GM18907 (cell line): ENCODE measurements at regions not wholly inside any gene's neighbourhood (a gene's known extent, or its start where the extent isn't known, plus 50 kb on each side); places are given as distances from the start of the nearest gene placed in this dataset.
"Not testable (repeated sequence)": the region's sequence is repeated elsewhere in the genome, so short reads cannot be mapped to it uniquely, and the experiment has no call there.

ENCODE experiments used
- ATAC-seq: cut with Tn5 transposase; IDR thresholded peaks from one replicate; pipeline ENCODE4 v1.9.1; 2021; ENCODE audit warnings: mild to moderate bottlenecking, moderate library complexity; ENCODE audit not compliant: unreplicated experiment

DNA sequence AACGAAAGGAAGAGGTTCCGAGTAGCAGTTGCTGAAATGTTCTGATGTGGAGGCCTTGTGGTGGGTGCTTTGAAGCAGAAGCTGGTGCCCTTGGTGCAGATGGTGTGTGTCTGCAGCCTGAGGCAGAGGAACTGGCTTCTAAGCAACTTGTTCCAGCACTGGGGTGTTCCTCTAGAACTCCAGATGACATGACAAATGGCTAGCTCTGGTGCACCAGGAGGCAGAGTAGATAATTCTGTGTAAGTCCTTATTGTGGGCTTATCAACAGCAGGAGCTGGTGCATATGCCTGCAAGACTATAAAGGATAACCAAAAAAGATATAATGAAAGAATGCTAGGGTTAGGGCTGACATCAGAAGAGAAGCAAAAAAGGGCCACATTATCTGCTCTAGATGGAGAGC is 76.5 kb downstream of the ARL5B start:
- ATAC-seq, result no peak

GRCh38 chr10:18737236-18737635 is 78.0 kb downstream of the ARL5B start:
- no peak for ATAC-seq

DNA sequence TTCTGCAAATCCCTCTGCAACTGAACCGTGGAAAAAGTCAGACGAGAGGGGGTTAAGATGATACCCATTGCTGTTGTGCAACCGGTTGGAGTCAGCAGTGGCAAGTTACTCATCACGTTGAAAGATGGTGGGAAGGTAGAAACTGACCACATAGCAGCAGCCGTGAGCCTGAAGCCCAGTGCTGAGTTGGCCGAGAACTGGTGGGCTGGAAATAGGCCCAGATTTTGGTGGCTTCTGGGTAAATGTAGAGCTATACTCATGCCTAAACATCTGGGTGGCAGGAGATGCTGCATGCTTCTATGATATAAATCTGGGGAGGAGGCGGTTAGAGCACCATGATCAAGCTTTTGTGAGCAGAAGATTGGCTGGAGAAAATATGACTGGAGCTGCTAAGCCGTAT is 78.6 kb downstream of the ARL5B start:
- ATAC-seq, result no peak

- no peak for ATAC-seq
Measured at GRCh38 chr10:18738835-18739234, 79.6 kb downstream of the ARL5B start.

DNA sequence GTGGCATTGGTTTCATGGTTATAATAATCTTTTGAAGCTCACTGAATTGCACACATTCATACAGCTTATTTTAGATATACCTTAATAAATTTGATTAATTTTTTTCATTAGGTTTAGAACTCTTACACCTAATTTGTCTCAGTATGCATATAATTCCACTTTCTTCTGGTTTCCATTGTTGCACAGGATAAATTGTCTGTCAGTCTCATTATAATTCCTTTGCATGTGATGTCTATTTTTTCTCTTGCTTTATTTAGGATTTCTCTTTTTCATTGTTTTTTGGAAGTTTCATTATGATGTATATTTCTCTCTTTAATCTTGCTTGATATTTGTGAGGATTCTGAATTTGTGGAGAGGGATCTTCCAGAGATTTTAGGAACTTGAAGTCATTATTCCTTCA is 84.7 kb downstream of the ARL5B start:
- no peak for ATAC-seq

DNA sequence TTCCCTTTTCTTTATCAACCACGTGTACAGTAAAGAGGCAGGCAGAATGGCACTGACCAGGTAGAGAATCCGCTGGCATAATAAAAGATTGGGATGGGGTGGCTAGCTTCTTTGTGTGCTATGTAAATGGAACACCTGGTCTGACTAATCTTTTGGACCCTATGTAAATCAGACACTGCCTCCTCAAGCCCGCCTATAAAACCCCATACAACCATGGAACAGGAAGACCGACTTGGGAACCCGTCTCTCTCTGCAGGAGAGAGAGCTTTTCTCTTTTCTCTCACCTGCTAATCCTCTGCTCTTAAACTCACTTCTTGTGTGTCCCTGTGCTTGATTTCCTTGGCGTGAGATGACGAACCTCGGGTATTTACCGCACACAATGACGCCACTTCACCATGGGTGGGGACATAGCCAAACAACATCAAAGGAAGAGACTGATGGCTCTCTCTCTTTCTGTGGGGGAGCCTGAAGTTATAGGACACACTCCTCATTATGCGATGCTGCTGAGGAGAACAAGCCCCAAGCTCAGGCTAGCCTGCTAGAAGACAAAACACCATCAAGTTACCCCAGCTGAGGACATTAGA is 94.2 kb downstream of the ARL5B start:
- no peak for ATAC-seq

GRCh38 chr10:18759575-18759974 is 100.3 kb downstream of the ARL5B start:
- ATAC-seq, result peak; percentile 71

DNA sequence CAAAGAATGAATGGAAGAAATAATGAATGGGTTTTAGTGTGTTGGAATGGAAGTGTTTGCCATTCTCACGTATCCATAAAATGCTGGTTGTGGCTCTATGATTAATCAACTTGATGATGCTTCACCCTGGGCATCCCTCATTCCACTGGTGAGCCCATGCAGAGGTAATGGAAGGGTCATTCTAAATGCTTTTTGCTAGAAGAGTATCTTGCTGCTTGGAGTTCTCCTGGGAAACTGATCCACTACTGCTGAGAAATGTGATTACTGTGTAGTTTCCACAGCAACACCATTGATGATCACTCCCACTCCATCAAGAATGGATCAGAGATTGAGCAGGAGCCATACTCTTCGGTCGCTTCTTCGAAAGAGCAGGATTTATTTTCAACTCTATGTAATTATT is 101.6 kb downstream of the ARL5B start:
- no peak for ATAC-seq

- no peak for ATAC-seq
Measured at GRCh38 chr10:18767981-18768380, 108.8 kb downstream of the ARL5B start.

- ATAC-seq, result no peak
Measured at GRCh38 chr10:18773180-18773579, 113.9 kb downstream of the ARL5B start.

DNA sequence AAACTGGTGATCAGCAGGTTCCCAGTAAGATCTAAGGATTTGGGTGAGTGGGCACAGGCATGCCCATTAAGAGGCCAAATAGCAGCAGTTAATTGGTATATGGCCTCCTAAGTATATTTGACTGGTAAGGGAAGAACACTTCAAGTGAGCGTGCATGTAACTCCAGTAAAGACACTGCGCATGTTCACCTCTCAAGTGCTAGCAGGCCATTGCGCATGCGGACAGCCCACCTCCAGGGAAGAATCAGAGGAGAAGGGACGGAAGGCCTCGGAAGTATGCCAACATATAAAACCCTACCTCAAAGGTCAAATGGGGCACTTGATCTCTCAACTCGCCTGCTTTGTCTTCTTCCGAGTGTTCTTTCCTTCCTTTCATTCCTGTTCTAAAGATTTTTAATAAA is 118.0 kb downstream of the ARL5B start:
- no peak for ATAC-seq

- no peak for ATAC-seq
Measured at GRCh38 chr10:18786478-18786877, 127.2 kb downstream of the ARL5B start.

- no peak for ATAC-seq
Measured at GRCh38 chr10:18793951-18794350, 134.7 kb downstream of the ARL5B start.

DNA sequence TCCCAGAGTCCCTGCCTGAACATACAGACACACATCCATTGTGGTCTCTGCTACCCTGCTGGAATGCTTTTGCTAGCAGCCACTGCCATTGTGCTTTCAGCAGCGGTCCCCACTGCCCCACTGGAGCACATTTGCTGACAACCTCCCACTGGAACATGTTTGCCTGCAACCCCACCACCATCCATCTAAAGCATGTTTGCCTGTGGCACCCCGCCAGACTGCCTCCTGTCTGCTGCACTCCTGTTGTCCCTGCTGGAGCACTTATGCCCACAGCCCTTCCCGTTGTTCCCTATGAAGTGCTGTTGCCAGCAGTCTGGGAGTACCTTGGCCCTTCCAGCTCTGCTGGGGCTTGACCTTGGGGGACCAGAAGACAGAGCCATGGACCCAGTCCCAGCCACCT is 136.3 kb downstream of the ARL5B start:
- no peak for ATAC-seq

GRCh38 chr10:18797286-18797685 is 138.1 kb downstream of the ARL5B start:
- no peak for ATAC-seq

GRCh38 chr10:18822156-18822555 is 162.9 kb downstream of the ARL5B start:
- no peak for ATAC-seq

DNA sequence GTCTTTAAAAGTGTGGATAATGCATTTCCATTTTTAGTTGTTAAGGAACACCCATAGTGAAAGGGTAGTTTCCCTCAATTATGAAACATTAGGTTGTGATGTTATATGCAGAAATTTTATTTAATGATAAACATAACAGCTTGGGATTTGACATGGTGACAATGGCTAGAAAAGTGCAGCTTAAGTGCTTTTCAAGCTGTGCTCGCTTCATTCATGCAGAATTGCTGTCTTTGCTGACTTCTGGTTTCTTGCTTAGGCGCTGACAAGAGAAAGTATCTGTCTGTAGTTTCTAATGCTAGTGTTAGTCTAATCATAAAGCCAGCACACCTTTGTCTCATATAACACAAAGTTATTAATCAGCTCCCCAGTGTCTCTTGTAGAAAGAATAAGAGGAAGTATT is 170.0 kb downstream of the ARL5B start:
- no peak for ATAC-seq

GRCh38 chr10:18830277-18830676 is 171.0 kb downstream of the ARL5B start:
- no peak for ATAC-seq

DNA sequence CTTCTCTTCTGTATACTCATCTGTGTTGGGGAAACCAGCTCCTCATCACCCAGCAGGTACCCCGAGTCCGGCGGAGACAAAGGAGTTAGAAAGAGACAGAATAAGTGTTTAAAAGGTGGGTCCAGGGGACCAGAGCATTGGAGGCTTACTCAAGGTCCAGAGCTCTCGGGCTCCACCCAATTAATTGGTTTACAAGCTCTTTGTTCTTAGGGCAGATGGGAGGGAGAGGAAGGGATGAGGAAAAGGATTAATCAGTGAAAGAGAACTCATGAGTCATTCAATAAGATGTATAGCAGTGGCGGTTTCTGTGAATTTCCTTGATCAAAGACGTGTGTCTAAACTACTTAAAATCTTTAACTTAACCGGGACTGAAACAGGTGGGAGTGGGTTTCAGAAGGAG is 192.0 kb upstream of the MALRD1 start:
- not testable (repeated sequence) for ATAC-seq

DNA sequence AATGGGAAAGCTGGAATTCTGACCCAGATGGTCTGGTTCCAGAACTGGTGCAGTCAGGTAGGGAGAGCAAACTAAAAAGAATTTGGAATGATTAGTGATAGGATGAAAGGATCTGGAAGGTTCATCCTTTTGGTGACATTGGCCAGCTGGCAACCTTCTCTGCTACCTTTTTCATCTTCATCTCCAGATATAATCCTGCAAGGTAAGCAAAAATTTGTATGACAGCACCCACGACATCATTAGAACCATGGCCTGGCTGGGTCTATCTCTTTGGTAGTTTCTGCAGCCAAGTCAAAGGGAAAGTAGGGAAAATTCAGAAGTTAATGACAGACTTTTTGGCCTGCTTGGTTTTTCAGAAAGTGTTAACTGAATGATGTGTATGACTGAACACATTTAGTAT is 188.9 kb upstream of the MALRD1 start:
- ATAC-seq, result no peak

GRCh38 chr10:18860186-18860585 is 188.4 kb upstream of the MALRD1 start:
- ATAC-seq, result no peak

GRCh38 chr10:18860631-18861240 is 187.9 kb upstream of the MALRD1 start:
- no peak for ATAC-seq

GRCh38 chr10:18861382-18861781 is 187.2 kb upstream of the MALRD1 start:
- ATAC-seq, result no peak
